Stimulated activated CD8-positive, alpha-beta memory T cell treated with anti-CD3 and anti-CD28 coated beads, Interleukin-4, amount 100 ng/mL, for 24 hours (primary cell): ENCODE measurements at regions not wholly inside any gene's neighbourhood (a gene's known extent, or its start where the extent isn't known, plus 50 kb on each side); places are given as distances from the start of the nearest gene placed in this dataset.

Experiments used
- DNase-seq: peaks from one replicate; pipeline ENCODE4 v3.0.0-alpha.2; 2020; ENCODE audit warnings: low read depth

DNA sequence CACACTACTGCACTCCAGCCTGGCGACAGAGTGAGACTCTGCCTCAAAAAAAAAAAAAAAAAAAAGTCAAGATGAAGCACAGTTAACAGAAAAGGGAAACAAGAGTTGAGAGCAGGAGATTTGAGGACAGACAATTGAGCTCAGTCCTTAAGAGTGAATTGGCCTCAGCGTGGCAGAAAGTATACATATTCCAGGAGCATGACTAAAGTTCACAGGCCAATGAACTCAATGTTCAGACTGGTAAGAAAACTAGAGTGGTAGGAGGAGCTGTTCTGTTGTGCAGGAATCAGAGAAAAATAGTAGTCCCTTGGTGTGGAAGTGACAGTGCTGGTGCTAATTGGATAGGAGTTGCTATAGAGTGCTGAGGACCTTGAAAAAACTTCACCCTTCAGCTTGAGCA lies 60.0 kb downstream of the NRN1 start:
- no peak for DNase-seq

DNA sequence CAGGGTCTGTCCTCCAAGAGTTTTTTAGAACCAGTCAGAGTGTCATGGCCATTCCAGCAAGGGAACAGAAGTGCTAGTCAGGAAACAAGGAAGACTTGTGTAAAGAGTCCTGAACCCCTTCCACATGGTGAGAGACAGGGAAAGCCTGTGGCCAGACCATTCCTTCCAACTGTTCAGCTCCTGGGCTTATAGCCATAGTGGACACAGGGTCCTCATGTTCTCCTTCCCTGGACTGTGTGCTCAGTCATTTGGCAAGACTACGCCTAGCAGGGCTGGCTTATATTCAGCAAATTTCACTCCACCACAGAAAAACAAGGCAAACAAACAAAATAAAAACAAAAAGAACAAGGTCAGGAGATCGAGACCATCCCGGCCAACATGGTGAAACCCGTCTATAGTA lies 60.5 kb downstream of the NRN1 start:
- DNase-seq = no peak

DNA sequence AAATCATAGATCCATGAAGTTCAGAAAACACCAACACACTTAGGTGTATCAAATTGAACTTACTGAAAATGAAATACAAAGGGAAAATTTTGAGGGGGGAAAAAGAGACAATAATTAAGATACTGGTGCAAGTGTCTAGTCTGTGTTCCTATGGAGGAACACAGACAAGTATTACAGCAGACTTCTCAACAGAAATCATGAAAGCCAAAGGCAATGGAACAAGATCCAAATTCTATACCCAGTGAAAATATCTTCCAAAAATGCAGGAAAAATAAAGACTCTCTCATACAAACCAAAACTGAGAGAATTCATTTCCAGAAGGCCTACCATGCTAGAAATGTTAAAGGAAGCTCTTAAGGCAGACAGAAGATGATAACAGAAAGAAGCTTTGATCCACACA lies 63.1 kb downstream of the NRN1 start:
- DNase-seq = no peak

DNA sequence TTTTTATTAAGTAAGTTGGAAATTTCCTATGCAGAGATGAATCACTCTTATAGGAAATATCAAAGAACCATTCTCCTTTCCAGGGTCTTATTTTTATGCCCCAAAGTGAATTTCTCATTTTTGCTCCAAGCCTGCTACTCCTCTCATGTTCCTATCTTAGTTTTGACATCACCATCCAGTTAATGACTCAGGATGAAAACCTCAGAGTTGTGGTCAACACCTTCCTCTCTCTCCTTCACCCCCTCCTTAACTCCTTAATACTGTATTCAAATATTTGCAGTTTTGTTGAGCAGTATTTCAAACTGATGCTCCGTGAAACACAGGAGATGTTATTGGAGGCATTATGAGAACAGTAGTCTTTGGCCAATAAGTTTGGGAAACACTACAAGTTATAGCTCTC lies 64.1 kb downstream of the NRN1 start:
- no peak for DNase-seq

DNA sequence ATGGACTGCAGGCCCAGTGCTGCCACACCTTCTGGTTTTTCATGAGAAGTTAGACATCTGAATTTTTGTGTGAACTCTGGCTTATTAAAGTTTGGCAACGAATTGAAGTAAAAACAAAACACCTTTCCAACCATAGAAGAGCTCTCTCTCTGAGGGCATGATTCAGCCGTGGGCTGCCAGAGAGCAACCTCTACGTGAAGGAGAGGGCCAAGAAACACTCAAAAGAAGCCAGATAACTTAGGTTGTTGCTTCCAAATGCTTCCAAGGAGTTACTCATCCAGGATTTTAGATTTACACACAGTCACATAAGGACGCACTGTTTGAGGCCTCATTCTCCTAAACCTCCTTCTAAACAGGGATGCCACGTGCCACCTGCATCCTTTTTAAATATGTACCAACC lies 65.5 kb downstream of the NRN1 start:
- DNase-seq = no peak

DNA sequence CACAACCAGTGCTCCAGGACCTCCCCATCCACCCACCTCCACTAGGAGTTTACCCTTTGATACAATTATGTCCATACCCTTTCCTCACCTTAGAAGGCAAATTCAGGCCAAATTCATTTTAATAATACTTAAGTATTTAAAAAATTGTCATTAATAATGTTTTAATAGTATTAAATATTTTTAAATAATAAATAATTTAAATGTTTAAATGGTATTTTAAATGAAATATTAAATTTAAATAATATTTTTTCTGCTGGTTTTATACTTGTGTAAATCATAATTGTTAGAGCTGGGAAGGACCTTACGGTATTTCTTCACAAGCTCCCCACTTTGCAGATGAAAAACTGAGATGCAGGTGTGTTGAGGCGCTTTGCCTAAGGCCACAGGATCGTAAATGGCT lies 67.8 kb downstream of the NRN1 start:
- DNase-seq = no peak

- no peak for DNase-seq
Observed at GRCh38 chr6:5937936-5938706, 68.6 kb downstream of the NRN1 start.

- no peak for DNase-seq
Observed at GRCh38 chr6:5937169-5937909, 69.4 kb downstream of the NRN1 start.

DNA sequence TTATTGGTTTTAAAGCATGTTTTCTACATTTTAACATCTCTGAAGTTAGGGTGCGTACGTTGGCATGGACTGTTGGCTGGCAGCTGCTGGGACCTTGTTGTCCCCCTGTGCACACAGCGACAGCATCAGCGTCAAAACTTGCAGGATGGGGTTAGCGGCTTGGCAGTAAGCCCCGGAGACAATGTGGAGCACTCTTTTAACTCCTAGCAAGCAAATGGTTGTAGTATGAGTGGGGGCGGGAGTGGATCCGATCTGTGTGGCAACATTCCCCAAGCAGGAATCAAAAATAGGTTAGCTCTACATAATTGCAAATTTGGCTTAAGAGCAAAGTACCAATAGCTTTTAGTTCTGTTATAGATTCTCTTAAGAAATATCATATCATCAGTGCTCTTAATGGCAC lies 70.1 kb downstream of the NRN1 start:
- no peak for DNase-seq

DNA sequence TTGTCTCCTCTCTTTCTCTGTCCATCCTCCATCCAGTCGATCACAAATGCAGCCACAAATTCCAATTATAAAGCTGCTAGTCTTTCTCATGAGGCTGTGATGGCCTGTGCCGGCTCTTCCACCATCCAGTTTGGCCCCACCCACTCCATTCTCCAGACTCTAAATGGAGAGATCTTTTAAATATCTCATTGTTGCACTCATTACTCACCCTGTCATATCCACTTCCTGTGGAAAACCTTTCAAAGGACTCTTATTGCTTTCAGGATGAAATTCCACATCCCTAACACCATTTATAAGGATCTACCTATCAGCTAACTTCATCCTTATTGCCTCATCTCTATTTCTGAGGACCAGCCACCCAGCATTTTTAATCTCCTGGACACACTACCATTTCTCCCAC lies 70.6 kb downstream of the NRN1 start:
- DNase-seq = no peak

DNA sequence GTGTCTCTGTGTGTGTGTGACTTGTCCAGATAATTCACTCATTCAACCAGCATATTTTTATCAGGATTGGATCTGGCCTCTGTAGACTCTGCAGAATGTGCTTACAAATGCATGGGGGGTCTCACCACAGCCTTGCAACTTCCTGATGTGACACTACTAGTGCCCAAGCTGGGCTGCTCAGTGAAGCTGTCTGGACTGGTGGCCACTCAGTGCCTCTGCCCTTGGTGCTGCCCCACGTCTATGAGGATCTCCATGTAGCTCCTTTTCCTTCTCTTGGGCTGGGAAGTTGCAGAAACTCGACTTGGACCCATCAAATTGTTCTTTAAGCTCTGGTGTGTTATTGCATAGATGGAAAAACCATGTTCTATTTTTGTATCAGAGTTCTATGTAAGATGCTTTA lies 75.8 kb downstream of the NRN1 start:
- no peak for DNase-seq

DNA sequence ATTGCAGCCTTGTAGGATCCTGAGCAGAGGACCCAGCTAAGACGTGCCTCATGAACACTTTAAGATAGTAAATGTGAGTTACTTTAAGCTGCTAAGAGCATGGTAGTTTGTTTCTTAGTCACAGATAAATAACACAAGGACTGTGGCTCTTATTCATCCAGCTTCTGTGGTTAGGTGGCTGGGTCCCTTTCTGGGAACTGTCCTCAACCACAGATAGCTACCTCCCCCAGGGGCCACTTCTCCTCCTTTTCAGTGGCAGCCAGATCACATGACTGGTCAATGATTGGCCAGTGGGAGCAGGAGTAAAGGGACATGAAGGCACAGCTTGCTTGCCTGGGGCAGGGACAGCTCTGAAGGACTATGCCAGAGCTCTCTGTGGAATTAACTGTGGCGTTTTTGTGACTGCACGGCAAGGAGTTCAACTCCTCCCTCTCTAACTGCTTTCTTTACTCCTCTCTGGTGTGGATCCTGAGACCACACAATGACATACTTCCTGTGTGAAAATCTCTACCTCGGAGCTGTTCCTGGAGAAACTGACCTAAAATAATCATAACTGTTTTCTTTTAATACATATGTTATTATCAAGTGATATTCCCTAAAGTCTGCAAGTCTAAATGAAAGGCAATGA lies 76.5 kb downstream of the NRN1 start:
- DNase-seq = no peak

- no peak for DNase-seq
Observed at GRCh38 chr6:5923840-5924239, 82.9 kb downstream of the NRN1 start.

DNA sequence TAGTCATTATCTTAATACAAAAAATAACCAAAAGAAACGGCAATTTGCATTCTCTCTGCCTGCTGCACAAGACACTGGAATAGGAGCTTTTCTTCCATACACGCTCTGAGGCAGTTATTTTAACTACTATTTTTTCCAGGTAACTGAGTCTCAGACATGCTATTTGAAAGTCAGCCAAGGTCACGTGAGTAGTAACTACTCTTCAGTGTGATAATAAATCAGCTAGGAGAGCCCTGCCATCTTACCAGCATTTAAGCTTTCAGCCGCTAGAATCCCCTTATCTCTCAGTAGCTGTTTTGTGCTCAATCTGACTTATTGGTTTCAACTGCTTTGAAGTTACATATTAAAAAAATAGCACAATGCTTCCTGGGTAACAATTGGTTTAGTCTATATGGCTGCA lies 84.5 kb downstream of the NRN1 start:
- no peak for DNase-seq

GRCh38 chr6:5909721-5910120 lies 97.0 kb downstream of the NRN1 start:
- no peak for DNase-seq

DNA sequence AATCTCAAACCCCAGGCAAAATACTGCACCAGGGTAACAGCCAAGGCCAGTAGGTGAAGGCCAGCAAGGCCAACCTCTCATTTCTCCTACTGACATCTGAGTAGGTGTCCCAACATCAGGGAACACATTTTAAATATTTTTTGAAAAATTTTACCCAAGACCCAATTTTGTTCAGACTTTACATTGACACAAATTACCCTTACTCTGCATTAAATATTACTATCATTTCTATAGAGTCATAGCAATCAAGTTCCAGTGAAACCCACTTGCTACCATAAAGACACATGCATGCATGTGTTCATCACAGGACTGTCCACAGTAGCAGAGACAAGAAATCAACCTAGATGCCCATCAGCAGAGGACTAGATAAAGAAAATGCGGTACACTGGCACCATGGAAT lies 99.9 kb downstream of the NRN1 start:
- DNase-seq = no peak

DNA sequence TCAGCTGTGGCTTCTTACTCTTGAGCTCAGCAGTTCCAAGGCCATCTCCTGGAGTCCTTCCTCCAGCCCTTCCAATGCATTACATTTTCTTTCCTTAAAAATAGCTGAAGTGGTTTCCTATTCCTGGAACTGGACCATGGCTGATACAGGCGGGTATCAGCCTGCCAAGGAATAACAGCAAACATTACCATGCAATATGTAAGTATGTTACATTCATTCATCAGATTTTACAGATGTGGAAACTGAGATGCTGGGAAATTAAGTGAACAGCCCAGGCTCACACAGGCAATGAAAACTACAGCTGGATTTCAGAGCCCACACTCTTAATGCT lies 100.4 kb downstream of the NRN1 start:
- no peak for DNase-seq

DNA sequence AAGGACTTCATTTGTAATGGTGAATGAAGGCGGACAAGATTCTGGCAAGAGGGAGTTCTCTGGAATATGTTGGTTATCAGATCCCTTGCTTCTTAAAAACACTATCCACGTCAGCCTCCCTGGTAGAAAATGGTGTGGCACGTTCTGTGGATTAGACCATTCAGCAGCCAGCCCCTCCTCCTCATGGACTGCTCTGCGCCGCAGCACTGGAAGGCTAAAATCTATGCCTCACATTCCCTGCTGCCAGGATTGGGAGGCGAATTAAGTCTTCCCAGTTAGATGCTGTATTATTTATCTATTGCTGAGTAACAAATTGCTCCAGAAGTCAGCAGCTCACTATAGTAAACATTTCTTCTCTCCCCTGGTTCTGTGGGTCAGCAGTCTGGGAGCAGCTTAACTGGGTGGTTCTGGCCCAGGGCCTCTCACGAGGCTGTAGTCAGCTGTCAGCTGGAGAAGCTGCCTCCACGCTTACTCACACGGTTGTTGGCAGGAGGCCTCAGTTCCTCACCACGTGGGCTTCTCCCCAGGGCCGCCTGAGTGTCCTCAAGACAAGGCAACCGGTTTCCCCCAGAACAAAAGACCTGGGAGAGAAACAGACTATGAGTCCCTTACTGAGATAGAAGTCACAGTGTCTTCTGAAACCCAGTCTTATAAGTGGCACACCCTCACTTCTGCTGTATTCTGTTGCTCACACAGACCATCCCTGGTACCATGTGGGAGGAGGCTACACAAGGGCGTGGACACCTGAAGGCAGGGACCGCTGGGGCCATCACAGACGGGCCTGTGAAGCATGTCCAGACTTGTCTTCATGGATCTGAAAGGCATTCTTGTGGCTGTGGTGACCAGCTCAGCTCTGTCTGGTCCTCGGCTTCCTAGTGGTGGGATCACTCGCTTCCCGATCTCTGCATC lies 101.0 kb downstream of the NRN1 start:
- DNase-seq = no peak

GRCh38 chr6:5904532-5904931 lies 102.2 kb downstream of the NRN1 start:
- no peak for DNase-seq

DNA sequence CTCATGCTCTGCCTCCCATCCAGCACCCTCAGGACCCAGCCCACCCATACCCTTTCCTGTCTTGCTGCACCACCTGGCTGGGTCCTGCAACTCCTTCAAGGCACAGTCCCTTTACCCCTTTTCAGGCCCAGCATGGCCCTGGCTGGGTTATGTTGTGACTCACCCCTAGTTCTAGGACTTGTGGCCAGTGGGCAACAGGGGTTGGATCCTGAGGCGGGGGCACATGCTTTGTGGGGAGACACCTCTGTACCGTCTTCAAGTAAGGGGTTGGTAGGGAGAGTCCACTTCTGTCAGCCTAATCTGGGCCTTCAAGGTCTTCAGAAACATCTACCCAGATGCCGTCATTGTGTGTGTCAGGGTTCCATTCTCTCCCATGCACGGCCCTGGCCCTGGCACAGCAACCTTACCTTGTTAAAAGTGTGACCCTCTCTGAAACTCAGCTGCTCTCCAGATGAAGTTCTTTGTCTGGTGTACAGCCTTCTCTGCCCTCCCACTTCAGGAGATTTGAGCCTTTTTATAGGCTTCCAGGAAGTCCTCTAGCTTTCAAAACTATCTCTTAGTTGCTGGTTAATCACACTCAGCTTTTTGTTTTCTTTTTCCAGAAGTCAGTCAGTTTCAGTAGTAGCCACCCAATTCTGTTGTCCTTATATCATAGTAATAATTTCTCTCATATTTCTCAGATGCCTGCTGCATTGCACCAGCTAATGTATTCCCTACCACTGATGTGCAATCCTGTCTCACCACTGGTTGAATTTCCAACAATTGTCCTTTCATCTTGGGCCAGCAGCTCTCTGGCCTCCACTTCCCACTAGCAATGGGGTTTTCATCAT lies 107.3 kb downstream of the NRN1 start:
- DNase-seq = no peak

GRCh38 chr6:5898563-5898962 lies 108.2 kb downstream of the NRN1 start:
- no peak for DNase-seq

DNA sequence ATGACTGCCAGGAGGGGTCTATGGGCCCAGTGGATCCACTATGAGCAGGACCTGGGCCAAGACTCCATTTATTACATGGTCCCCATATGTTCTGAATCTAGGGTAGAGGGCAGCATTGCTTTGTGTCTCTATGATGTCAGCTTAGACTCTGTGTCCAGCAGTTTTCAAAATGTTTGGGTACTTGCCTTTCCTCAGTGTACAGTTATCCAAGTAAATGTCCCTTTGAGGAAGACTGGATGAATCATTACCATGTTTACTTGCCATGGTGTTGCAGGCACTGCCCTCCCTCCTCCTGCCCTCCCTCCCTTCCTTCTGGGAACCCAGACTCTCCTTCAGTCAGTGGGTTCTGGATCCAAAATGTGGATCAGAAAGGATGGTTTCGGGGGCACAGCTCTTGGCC lies 108.6 kb downstream of the NRN1 start:
- DNase-seq = no peak
